ENCODE measurements at regions not wholly inside any gene's neighbourhood (a gene's known extent, or its start where the extent isn't known, plus 50 kb on each side); places are given as distances from the start of the nearest gene placed in this dataset.

DNA sequence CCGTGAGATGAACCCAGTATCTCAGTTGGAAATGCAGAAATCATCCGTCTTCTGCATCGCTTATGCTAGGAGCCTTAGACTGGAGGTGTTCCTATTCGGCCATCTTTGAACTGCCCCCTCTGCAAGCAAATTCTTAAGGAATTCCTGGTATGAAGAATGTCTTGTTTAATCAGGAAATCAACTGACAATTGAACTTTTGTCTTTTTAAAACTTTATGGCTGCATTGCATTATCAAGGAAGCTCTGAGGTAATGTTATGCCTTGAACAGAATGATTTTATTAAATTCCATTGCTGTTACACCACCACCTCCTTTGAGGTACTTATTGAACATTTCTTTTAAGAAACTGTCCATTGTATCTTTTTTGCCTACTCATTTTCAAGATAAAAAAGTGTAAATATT lies 1915.7 kb upstream of the CDH9 start:
- TF ChIP-seq EP300 (IDR thresholded peaks at IDR 0.05; ENCODE audit: borderline replicate concordance), result peak; percentile 35; the same call in 1 of the 2 replicates
- TF ChIP-seq, protein P1, sequence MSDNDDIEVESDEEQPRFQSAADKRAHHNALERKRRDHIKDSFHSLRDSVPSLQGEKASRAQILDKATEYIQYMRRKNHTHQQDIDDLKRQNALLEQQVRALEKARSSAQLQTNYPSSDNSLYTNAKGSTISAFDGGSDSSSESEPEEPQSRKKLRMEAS (IDR thresholded peaks at IDR 0.05), result no peak
- TF ChIP-seq, protein P2, sequence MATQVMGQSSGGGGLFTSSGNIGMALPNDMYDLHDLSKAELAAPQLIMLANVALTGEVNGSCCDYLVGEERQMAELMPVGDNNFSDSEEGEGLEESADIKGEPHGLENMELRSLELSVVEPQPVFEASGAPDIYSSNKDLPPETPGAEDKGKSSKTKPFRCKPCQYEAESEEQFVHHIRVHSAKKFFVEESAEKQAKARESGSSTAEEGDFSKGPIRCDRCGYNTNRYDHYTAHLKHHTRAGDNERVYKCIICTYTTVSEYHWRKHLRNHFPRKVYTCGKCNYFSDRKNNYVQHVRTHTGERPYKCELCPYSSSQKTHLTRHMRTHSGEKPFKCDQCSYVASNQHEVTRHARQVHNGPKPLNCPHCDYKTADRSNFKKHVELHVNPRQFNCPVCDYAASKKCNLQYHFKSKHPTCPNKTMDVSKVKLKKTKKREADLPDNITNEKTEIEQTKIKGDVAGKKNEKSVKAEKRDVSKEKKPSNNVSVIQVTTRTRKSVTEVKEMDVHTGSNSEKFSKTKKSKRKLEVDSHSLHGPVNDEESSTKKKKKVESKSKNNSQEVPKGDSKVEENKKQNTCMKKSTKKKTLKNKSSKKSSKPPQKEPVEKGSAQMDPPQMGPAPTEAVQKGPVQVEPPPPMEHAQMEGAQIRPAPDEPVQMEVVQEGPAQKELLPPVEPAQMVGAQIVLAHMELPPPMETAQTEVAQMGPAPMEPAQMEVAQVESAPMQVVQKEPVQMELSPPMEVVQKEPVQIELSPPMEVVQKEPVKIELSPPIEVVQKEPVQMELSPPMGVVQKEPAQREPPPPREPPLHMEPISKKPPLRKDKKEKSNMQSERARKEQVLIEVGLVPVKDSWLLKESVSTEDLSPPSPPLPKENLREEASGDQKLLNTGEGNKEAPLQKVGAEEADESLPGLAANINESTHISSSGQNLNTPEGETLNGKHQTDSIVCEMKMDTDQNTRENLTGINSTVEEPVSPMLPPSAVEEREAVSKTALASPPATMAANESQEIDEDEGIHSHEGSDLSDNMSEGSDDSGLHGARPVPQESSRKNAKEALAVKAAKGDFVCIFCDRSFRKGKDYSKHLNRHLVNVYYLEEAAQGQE (IDR thresholded peaks at IDR 0.05; ENCODE audit: low read depth), result no peak
- no peak for TF ChIP-seq CREB1 (IDR thresholded peaks at IDR 0.05; ENCODE audit: low read depth)
- no peak for TF ChIP-seq FOXM1 (IDR thresholded peaks at IDR 0.05; ENCODE audit: borderline replicate concordance, low read depth)

All from Ishikawa (cell line).